Memory B cell (primary cell): ENCODE measurements at regions not wholly inside any gene's neighbourhood (a gene's known extent, or its start where the extent isn't known, plus 50 kb on each side); places are given as distances from the start of the nearest gene placed in this dataset.

Experiments used
- ATAC-seq: fragments of 150-1000 bp; cut with Tn5 transposase; 2 replicates; pipeline ENCODE4 v1.10.0; 2021; ENCODE audit warnings: low read depth, mild to moderate bottlenecking, moderate library complexity
- DNase-seq, 2 donors: peaks; one replicate each; pipeline ENCODE4 v3.0.0; 2022; ENCODE audit warnings: low spot score in 2 of 2
- H3K27ac Mint-ChIP-seq: one replicate; pipeline ENCODE4 v1.8.0; 2022; ENCODE audit warnings: mild to moderate bottlenecking, moderate library complexity, mixed read lengths
- H3K27me3 Mint-ChIP-seq: one replicate; pipeline ENCODE4 v1.8.0; 2022; ENCODE audit warnings: mixed read lengths
- H3K36me3 Mint-ChIP-seq: one replicate; pipeline ENCODE4 v1.8.0; 2022; ENCODE audit warnings: mild to moderate bottlenecking, mixed read lengths
- H3K4me1 Mint-ChIP-seq: one replicate; pipeline ENCODE4 v1.8.0; 2022; ENCODE audit warnings: mixed read lengths
- H3K4me3 Mint-ChIP-seq: one replicate; pipeline ENCODE4 v1.8.0; 2022; ENCODE audit warnings: mild to moderate bottlenecking, moderate library complexity, mixed read lengths
- H3K9me3 Mint-ChIP-seq: one replicate; pipeline ENCODE4 v1.8.0; 2022; ENCODE audit warnings: mixed read lengths

DNA sequence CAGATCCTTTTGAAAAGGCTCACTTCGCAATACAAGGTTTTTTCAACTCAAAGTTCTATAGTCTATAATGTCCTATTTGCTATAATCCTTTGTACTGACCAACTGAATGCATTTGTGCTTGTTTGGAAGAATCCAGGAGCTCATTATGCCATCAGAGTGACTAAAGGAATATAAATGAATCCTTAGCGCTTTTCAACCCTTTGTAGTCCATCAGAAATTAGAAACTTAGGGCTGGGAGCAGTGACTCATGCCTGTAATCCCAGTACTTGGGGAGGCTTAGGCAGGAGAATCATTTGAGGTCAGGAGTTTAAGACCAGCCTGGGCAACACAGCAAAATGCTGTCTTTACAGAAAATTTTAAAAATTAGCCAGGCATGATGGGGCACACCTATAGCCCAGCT lies 330.2 kb upstream of the CHAC2 start:
- Mint-ChIP-seq H3K27me3 (no peaks in the 10 kb centered on the region), H3K36me3 (no peaks in the 10 kb centered on the region), H3K27ac (no peak overlapping the region), H3K4me3 (no peak overlapping the region), H3K9me3 (no peaks in the 10 kb centered on the region), H3K4me1 (no peaks in the 10 kb centered on the region)
- ATAC-seq (no peak), DNase-seq (no peak)

- H3K4me3 Mint-ChIP-seq = no peak overlapping the region
- DNase-seq = no peak
- no peak for ATAC-seq
- H3K4me1 Mint-ChIP-seq = no peaks in the 10 kb centered on the region
- no peaks in the 10 kb centered on the region for H3K9me3 Mint-ChIP-seq
- no peaks in the 10 kb centered on the region for H3K27me3 Mint-ChIP-seq
- no peaks in the 10 kb centered on the region for H3K36me3 Mint-ChIP-seq
- H3K27ac Mint-ChIP-seq = no peak overlapping the region
These were observed 330.7 kb upstream of the CHAC2 start for GRCh38 chr2:53436882-53437281.

DNA sequence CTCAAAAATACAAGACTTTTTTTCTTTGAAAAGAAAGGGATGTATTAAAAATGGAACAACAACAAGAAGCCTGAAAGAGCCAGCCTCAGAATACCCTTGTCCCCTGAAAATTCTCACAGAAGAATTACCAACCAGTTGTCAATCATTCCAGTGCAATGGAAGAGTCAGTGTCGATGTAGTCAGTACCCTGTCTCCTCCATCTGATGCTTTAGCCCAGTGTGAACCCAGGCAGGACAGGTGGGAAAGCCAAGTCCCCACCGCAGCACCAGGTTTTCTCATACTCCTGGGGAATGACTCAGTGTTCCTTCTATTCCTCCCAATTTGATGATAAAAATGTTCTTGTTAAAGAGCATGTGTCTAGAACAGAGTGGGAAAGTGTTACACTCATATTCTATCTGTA lies 332.0 kb upstream of the CHAC2 start:
- Mint-ChIP-seq H3K36me3 (no peaks in the 10 kb centered on the region), H3K27ac (no peak overlapping the region), H3K4me1 (no peaks in the 10 kb centered on the region), H3K9me3 (no peaks in the 10 kb centered on the region), H3K27me3 (no peaks in the 10 kb centered on the region), H3K4me3 (no peak overlapping the region)
- DNase-seq (no peak), ATAC-seq (no peak)

- ATAC-seq (no peak), DNase-seq (no peak)
- no peaks in the 10 kb centered on the region for H3K36me3 Mint-ChIP-seq
- H3K27ac Mint-ChIP-seq = no peak overlapping the region
- no peaks in the 10 kb centered on the region for H3K27me3 Mint-ChIP-seq
- H3K4me1 Mint-ChIP-seq = no peaks in the 10 kb centered on the region
- H3K9me3 Mint-ChIP-seq = no peaks in the 10 kb centered on the region
- H3K4me3 Mint-ChIP-seq = no peak overlapping the region
These were observed 333.1 kb upstream of the CHAC2 start for GRCh38 chr2:53434466-53434865.

GRCh38 chr2:53432936-53433335 lies 334.7 kb upstream of the CHAC2 start:
- H3K4me1 Mint-ChIP-seq = no peaks in the 10 kb centered on the region
- no peak for DNase-seq
- no peaks in the 10 kb centered on the region for H3K9me3 Mint-ChIP-seq

GRCh38 chr2:53429901-53430300 lies 337.7 kb upstream of the CHAC2 start:
- Mint-ChIP-seq H3K9me3 (no peaks in the 10 kb centered on the region), H3K4me1 (peaks cover 3% of the 10 kb centered on the region), H3K27me3 (peaks cover 2% of the 10 kb centered on the region), H3K4me3 (no peak overlapping the region), H3K27ac (no peak overlapping the region), H3K36me3 (no peaks in the 10 kb centered on the region)
- ATAC-seq (no peak), DNase-seq (no peak)

More at GRCh38 chr2:53432936-53433335, 334.7 kb upstream of the CHAC2 start:
- Mint-ChIP-seq H3K27me3 (no peaks in the 10 kb centered on the region), H3K36me3 (no peaks in the 10 kb centered on the region), H3K4me3 (no peak overlapping the region), H3K27ac (no peak overlapping the region)
- no peak for ATAC-seq

DNA sequence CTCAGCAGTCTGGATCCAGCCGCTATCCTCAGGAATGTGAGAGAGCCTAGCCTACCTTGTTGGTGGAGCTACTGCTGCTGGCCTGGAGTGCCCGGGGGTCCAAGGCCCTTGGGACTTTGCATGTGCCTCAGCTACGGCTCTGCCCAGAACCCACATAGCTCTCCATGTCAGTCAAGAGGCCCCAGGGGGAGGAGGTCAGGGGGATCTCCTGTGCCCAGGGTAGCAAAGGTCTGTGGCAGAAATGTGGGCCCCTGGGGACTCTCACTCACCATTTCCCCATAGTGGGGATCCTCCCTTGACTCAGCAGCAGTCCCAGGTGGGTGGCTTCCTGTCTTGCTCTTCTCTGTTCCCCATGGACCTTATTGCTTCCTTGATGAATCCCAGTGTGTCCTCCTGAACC lies 342.7 kb upstream of the CHAC2 start:
- Mint-ChIP-seq H3K27me3 (peaks cover 5% of the 10 kb centered on the region), H3K4me1 (peaks cover 3% of the 10 kb centered on the region), H3K4me3 (no peak overlapping the region), H3K9me3 (no peaks in the 10 kb centered on the region), H3K36me3 (no peaks in the 10 kb centered on the region), H3K27ac (no peak overlapping the region)
- no peak for DNase-seq
- ATAC-seq = no peak

DNA sequence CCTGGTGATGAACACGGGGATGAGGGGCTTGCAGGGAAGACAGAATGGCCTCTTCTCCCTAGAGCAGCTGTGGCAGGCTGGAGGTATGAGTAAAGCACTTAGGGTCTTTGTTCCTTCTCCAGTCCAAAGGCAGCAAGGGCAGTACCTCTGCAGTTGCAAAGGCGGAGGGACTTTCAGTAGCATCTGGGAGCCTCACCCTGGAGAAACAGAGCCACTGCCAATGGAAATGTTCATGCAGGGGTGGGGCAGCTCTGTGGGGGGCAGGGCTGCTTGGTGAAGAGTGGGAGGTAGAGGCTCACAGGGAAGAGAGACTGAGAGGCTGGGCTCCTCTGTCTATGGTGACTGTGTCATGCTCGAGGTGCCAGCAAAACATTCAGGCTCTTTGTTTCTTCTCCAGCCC lies 344.1 kb upstream of the CHAC2 start:
- H3K4me1 Mint-ChIP-seq = peaks cover 3% of the 10 kb centered on the region
- H3K36me3 Mint-ChIP-seq = no peaks in the 10 kb centered on the region
- H3K9me3 Mint-ChIP-seq = no peaks in the 10 kb centered on the region
- DNase-seq (no peak), ATAC-seq (no peak)
- H3K27me3 Mint-ChIP-seq = peaks cover 5% of the 10 kb centered on the region
- H3K27ac Mint-ChIP-seq = no peak overlapping the region
- H3K4me3 Mint-ChIP-seq = no peak overlapping the region

DNA sequence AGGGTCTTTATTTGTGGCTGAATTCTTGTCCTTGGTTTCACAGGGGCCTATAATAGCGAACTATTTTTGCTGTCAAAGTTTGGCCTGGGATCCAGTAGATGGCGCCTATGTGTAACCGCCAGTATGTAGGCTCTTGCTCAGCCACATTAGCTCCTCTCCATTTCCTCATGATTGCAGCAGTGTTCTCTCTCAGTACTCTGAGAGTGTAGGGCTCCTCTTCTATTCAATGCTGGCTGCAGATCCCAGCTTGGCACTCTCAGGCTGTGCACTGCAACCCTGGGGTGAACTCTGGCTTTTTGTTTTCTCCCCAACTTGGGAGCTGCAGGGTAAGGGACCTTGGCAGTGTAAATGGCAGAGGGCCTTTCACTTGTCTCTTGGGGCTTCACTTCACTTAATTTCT lies 344.6 kb upstream of the CHAC2 start:
- H3K36me3 Mint-ChIP-seq = no peaks in the 10 kb centered on the region
- DNase-seq = no peak
- peaks cover 5% of the 10 kb centered on the region for H3K27me3 Mint-ChIP-seq
- H3K27ac Mint-ChIP-seq = no peak overlapping the region
- H3K4me1 Mint-ChIP-seq = peaks cover 3% of the 10 kb centered on the region
- no peak overlapping the region for H3K4me3 Mint-ChIP-seq
- no peaks in the 10 kb centered on the region for H3K9me3 Mint-ChIP-seq
- ATAC-seq = no peak

DNA sequence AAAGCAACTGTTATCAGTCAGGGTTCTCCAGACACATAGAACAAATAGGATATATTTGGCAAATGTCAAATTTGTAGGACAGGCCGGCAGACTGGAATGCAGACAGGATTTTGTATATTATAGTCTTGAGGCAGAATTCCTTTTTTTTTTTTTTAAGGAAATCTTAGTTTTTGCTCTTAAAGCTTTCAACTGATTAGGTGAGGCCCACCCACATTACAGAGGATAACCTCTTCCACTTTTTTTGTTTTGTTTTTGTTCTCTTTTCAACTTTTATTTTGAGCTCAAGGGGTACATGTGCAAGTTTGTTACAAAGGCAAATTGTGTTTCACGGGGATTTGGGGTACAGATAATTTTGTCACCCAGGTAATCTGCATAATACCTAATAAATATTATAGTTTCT lies 350.2 kb upstream of the CHAC2 start:
- peaks cover 5% of the 10 kb centered on the region for H3K9me3 Mint-ChIP-seq
- no peaks in the 10 kb centered on the region for H3K4me1 Mint-ChIP-seq
- no peaks in the 10 kb centered on the region for H3K36me3 Mint-ChIP-seq
- DNase-seq (no peak), ATAC-seq (no peak)
- no peak overlapping the region for H3K27ac Mint-ChIP-seq
- H3K4me3 Mint-ChIP-seq = no peak overlapping the region
- no peaks in the 10 kb centered on the region for H3K27me3 Mint-ChIP-seq

DNA sequence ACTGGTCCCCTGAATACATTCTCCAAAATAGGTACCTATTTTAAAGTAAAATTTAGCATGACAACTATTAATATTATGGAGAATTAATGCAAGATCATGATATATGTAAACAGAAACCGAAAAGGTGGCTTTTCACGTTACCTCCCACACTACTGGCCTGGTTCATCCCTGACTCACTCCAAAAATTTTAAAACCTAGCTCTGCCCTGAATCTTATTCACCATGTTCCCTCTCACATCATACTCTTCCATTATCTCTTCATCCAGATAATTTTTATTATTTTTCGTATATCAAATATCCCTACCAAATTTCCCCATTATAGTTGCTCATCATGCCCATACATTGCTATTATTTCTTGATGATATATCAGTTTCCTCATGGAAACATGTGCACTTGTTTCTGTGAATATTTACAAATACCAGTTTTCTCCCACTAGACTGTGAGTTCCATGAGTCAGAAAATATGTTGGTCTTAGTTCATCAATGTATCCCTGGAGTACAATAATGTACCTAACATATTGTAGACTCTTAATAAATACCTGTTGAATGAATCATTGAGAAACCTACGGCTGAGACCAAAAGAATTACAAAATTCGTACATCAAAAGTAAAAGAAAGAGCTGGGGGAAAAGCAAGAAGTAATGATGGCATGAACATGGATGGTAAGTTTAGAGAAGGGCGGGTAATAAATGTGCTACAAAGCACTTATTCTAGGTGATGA lies 360.1 kb upstream of the CHAC2 start:
- Mint-ChIP-seq H3K27ac (no peak overlapping the region), H3K36me3 (no peaks in the 10 kb centered on the region), H3K9me3 (peaks cover 4% of the 10 kb centered on the region), H3K4me3 (no peak overlapping the region), H3K4me1 (no peaks in the 10 kb centered on the region), H3K27me3 (no peaks in the 10 kb centered on the region)
- DNase-seq (no peak), ATAC-seq (no peak)

GRCh38 chr2:53403792-53404413 lies 363.7 kb upstream of the CHAC2 start:
- H3K4me3 Mint-ChIP-seq = no peak overlapping the region
- H3K4me1 Mint-ChIP-seq = no peaks in the 10 kb centered on the region
- ATAC-seq (no peak), DNase-seq (no peak)
- H3K27me3 Mint-ChIP-seq = no peaks in the 10 kb centered on the region
- H3K36me3 Mint-ChIP-seq = no peaks in the 10 kb centered on the region
- H3K27ac Mint-ChIP-seq = no peak overlapping the region
- peaks cover 9% of the 10 kb centered on the region for H3K9me3 Mint-ChIP-seq

- H3K36me3 Mint-ChIP-seq = no peaks in the 10 kb centered on the region
- DNase-seq (no peak), ATAC-seq (no peak)
- H3K9me3 Mint-ChIP-seq = peaks cover 6% of the 10 kb centered on the region
- no peaks in the 10 kb centered on the region for H3K27me3 Mint-ChIP-seq
- no peaks in the 10 kb centered on the region for H3K4me1 Mint-ChIP-seq
- no peak overlapping the region for H3K4me3 Mint-ChIP-seq
- no peak overlapping the region for H3K27ac Mint-ChIP-seq
These were observed 370.5 kb upstream of the CHAC2 start for GRCh38 chr2:53397085-53397484.

DNA sequence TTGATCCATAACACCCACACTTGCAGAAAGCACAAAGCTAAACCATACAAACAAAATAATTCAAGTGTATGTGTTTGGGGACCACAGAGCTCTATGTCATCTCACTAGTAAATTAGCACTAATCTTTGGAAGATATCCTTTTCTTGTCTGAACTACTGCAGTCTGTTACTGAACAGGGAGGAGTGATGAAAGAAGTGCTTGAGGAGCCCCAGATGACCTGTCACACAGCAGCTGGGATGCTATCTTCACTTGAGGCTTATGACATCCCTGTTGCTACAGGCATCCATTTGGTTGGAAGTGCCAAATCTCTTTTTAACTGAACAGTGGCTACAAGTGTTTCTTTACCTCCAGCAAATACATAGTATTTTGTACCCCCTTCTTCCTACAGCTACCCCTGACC lies 386.3 kb upstream of the CHAC2 start:
- DNase-seq = no peak
- Mint-ChIP-seq H3K27ac (no peak overlapping the region), H3K4me1 (no peaks in the 10 kb centered on the region), H3K36me3 (no peaks in the 10 kb centered on the region), H3K9me3 (peaks cover 2% of the 10 kb centered on the region), H3K4me3 (no peak overlapping the region), H3K27me3 (no peaks in the 10 kb centered on the region)
- no peak for ATAC-seq

GRCh38 chr2:53379547-53379946 lies 388.1 kb upstream of the CHAC2 start:
- H3K36me3 Mint-ChIP-seq = no peaks in the 10 kb centered on the region
- H3K27ac Mint-ChIP-seq = no peak overlapping the region
- no peaks in the 10 kb centered on the region for H3K27me3 Mint-ChIP-seq
- H3K4me1 Mint-ChIP-seq = no peaks in the 10 kb centered on the region
- no peak overlapping the region for H3K4me3 Mint-ChIP-seq
- peaks cover 2% of the 10 kb centered on the region for H3K9me3 Mint-ChIP-seq
- ATAC-seq (no peak), DNase-seq (no peak)
